ENCODE measurements at regions not wholly inside any gene's neighbourhood (a gene's known extent, or its start where the extent isn't known, plus 50 kb on each side); places are given as distances from the start of the nearest gene placed in this dataset.

GRCh38 chrX:5431823-5432222 is 796.8 kb downstream of the NLGN4X start:
- no peak for TF ChIP-seq CTCF (conservative IDR thresholded peaks at IDR 0.05; ENCODE audit: low read depth, low read length)
- Histone ChIP-seq H3K27ac (no peak overlapping the region), H3K4me2 (no peak overlapping the region), H2AFZ (ENCODE audit: low read depth) (no peak overlapping the region), H3K9ac (no peak overlapping the region), H3K4me3 (IDR thresholded peaks at IDR 0.05; ENCODE audit: insufficient read depth, low read depth, low read length) (no peak overlapping the region), H3K27me3 (ENCODE audit: insufficient read depth, low read depth) (no peaks in the 10 kb centered on the region), H4K20me1 (ENCODE audit: insufficient read depth) (no peaks in the 10 kb centered on the region), H3K4me1 (ENCODE audit: low read depth, poor library complexity, severe bottlenecking) (no peaks in the 10 kb centered on the region), H3K36me3 (ENCODE audit: insufficient read depth) (no peaks in the 10 kb centered on the region), H3K79me2 (ENCODE audit: insufficient read depth, low read depth) (no peaks in the 10 kb centered on the region)

DNA sequence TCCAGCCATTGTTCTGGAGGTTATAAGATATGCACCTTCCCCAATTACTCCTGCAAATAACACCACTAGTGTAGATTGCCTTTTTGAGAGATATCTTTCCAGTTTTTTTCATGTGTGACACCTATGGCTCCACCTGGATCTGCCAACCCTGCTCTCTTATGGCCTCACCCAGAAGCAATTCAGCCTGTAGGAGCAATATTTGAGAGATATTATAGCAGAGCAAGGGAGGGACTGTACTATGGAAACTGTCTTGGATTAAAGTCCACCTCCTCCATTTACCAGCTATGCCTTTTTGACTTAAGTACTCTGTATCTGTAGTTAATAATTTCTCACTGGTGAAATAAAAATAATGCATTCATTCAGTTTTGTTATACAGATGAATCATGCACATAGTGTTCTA is 803.5 kb downstream of the NLGN4X start:
- H3K4me3 ChIP-seq (IDR thresholded peaks at IDR 0.05; ENCODE audit: insufficient read depth, low read depth, low read length): no peak overlapping the region
- no peaks in the 10 kb centered on the region for H3K36me3 ChIP-seq (ENCODE audit: insufficient read depth)
- H3K27ac ChIP-seq: no peak overlapping the region
- H3K9ac ChIP-seq: no peak overlapping the region
- TF ChIP-seq CTCF (conservative IDR thresholded peaks at IDR 0.05; ENCODE audit: low read depth, low read length): no peak
- no peaks in the 10 kb centered on the region for H4K20me1 ChIP-seq (ENCODE audit: insufficient read depth)
- no peak overlapping the region for H2AFZ ChIP-seq (ENCODE audit: low read depth)
- H3K27me3 ChIP-seq (ENCODE audit: insufficient read depth, low read depth): no peaks in the 10 kb centered on the region
- no peaks in the 10 kb centered on the region for H3K4me1 ChIP-seq (ENCODE audit: low read depth, poor library complexity, severe bottlenecking)
- no peak overlapping the region for H3K4me2 ChIP-seq
- no peaks in the 10 kb centered on the region for H3K79me2 ChIP-seq (ENCODE audit: insufficient read depth, low read depth)

GRCh38 chrX:5417381-5417780 is 811.3 kb downstream of the NLGN4X start:
- H3K4me3 ChIP-seq (IDR thresholded peaks at IDR 0.05; ENCODE audit: insufficient read depth, low read depth, low read length): no peak overlapping the region
- H4K20me1 ChIP-seq (ENCODE audit: insufficient read depth): no peaks in the 10 kb centered on the region
- H3K79me2 ChIP-seq (ENCODE audit: insufficient read depth, low read depth): no peaks in the 10 kb centered on the region
- H3K4me2 ChIP-seq: no peak overlapping the region
- no peak for TF ChIP-seq CTCF (conservative IDR thresholded peaks at IDR 0.05; ENCODE audit: low read depth, low read length)
- no peaks in the 10 kb centered on the region for H3K4me1 ChIP-seq (ENCODE audit: low read depth, poor library complexity, severe bottlenecking)
- no peak overlapping the region for H3K9ac ChIP-seq
- no peaks in the 10 kb centered on the region for H3K27me3 ChIP-seq (ENCODE audit: insufficient read depth, low read depth)
- H3K36me3 ChIP-seq (ENCODE audit: insufficient read depth): no peaks in the 10 kb centered on the region
- no peak overlapping the region for H2AFZ ChIP-seq (ENCODE audit: low read depth)
- no peak overlapping the region for H3K27ac ChIP-seq

GRCh38 chrX:5415738-5416137 is 812.9 kb downstream of the NLGN4X start:
- Histone ChIP-seq H2AFZ (ENCODE audit: low read depth) (no peak overlapping the region), H3K27ac (no peak overlapping the region), H4K20me1 (ENCODE audit: insufficient read depth) (no peaks in the 10 kb centered on the region), H3K4me3 (IDR thresholded peaks at IDR 0.05; ENCODE audit: insufficient read depth, low read depth, low read length) (no peak overlapping the region), H3K9ac (no peak overlapping the region), H3K36me3 (ENCODE audit: insufficient read depth) (no peaks in the 10 kb centered on the region), H3K27me3 (ENCODE audit: insufficient read depth, low read depth) (no peaks in the 10 kb centered on the region), H3K4me1 (ENCODE audit: low read depth, poor library complexity, severe bottlenecking) (no peaks in the 10 kb centered on the region), H3K79me2 (ENCODE audit: insufficient read depth, low read depth) (no peaks in the 10 kb centered on the region), H3K4me2 (no peak overlapping the region)
- no peak for TF ChIP-seq CTCF (conservative IDR thresholded peaks at IDR 0.05; ENCODE audit: low read depth, low read length)

GRCh38 chrX:5409106-5409505 is 819.6 kb downstream of the NLGN4X start:
- H2AFZ ChIP-seq (ENCODE audit: low read depth): no peak overlapping the region

More at GRCh38 chrX:5409106-5409505, 819.6 kb downstream of the NLGN4X start:
- Histone ChIP-seq H3K27ac (no peak overlapping the region), H3K4me1 (ENCODE audit: low read depth, poor library complexity, severe bottlenecking) (no peaks in the 10 kb centered on the region), H3K27me3 (ENCODE audit: insufficient read depth, low read depth) (no peaks in the 10 kb centered on the region), H3K36me3 (ENCODE audit: insufficient read depth) (no peaks in the 10 kb centered on the region), H3K4me3 (IDR thresholded peaks at IDR 0.05; ENCODE audit: insufficient read depth, low read depth, low read length) (no peak overlapping the region), H4K20me1 (ENCODE audit: insufficient read depth) (no peaks in the 10 kb centered on the region), H3K9ac (no peak overlapping the region), H3K4me2 (no peak overlapping the region), H3K79me2 (ENCODE audit: insufficient read depth, low read depth) (no peaks in the 10 kb centered on the region)
- no peak for TF ChIP-seq CTCF (conservative IDR thresholded peaks at IDR 0.05; ENCODE audit: low read depth, low read length)
